ENCODE measurements at regions not wholly inside any gene's neighbourhood (a gene's known extent, or its start where the extent isn't known, plus 50 kb on each side); places are given as distances from the start of the nearest gene placed in this dataset.
"Not testable (repeated sequence)": the region's sequence is repeated elsewhere in the genome, so short reads cannot be mapped to it uniquely, and the experiment has no call there.

- Histone ChIP-seq H3K4me1 (no peaks in the 10 kb centered on the region), H3K4me3 (no peak overlapping the region), H3K36me3 (no peaks in the 10 kb centered on the region), H3K27me3 (no peaks in the 10 kb centered on the region), H3K27ac (replicated peaks in 1 of 4) (no peak overlapping the region), H3K9me3 (no peaks in the 10 kb centered on the region)
- intact Hi-C loops (cut with DNase I), result no loop called here
- no peak for TF ChIP-seq POLR2AphosphoS5 (IDR thresholded peaks at IDR 0.05)
- TF ChIP-seq POLR2A (IDR thresholded peaks at IDR 0.05; ENCODE audit: low read depth), result no peak
- no peak for TF ChIP-seq EP300 (IDR thresholded peaks at IDR 0.05)
- TF ChIP-seq CTCF (IDR thresholded peaks at IDR 0.05), result no peak
- 72% methylated on average over 4 of the region's 4 CpGs for WGBS
- no peak for DNase-seq (ENCODE audit: extremely low spot score)
Measured at GRCh38 chr5:12668564-12668963, 764.3 kb upstream of the CTNND2 start.

- intact Hi-C loops (cut with DNase I); DNase-seq (ENCODE audit: extremely low spot score); H3K27me3 ChIP-seq; H3K27ac ChIP-seq (replicated peaks in 1 of 4); H3K4me3 ChIP-seq; H3K9me3 ChIP-seq; H3K4me1 ChIP-seq; H3K36me3 ChIP-seq: not testable (repeated sequence)
- 88% methylated on average over 11 of the region's 12 CpGs for WGBS
Measured at GRCh38 chr5:12667818-12668217, 763.6 kb upstream of the CTNND2 start.

- H3K9me3 ChIP-seq; H3K36me3 ChIP-seq; H3K27me3 ChIP-seq; DNase-seq (ENCODE audit: extremely low spot score); H3K27ac ChIP-seq (replicated peaks in 1 of 4); H3K4me1 ChIP-seq; H3K4me3 ChIP-seq; intact Hi-C loops (cut with DNase I): not testable (repeated sequence)
- WGBS, result 89% methylated on average over 8 of the region's 13 CpGs
Measured at GRCh38 chr5:12665772-12666171, 761.5 kb upstream of the CTNND2 start.

- WGBS, result 81% methylated on average over 20 of the region's 20 CpGs
- H3K4me1 ChIP-seq, result no peaks in the 10 kb centered on the region
- intact Hi-C loops (cut with DNase I), result no loop called here
- H3K27ac ChIP-seq (replicated peaks in 1 of 4), result no peak overlapping the region
- H3K9me3 ChIP-seq, result peaks cover 0 to 6% (median 1%) of the 10 kb centered on the region in 4 donors
- no peaks in the 10 kb centered on the region for H3K27me3 ChIP-seq
- H3K4me3 ChIP-seq, result no peak overlapping the region
- no peak for DNase-seq (ENCODE audit: extremely low spot score)
- TF ChIP-seq CTCF (IDR thresholded peaks at IDR 0.05), result no peak
- no peak for TF ChIP-seq EP300 (IDR thresholded peaks at IDR 0.05)
- TF ChIP-seq POLR2AphosphoS5 (IDR thresholded peaks at IDR 0.05), result no peak
- TF ChIP-seq POLR2A (IDR thresholded peaks at IDR 0.05; ENCODE audit: low read depth), result no peak
- H3K36me3 ChIP-seq, result no peaks in the 10 kb centered on the region
Measured at GRCh38 chr5:12662545-12663314, 758.5 kb upstream of the CTNND2 start.

- intact Hi-C loops (cut with DNase I), result no loop called here
- no peak for TF ChIP-seq CTCF (IDR thresholded peaks at IDR 0.05)
- TF ChIP-seq POLR2AphosphoS5 (IDR thresholded peaks at IDR 0.05), result no peak
- TF ChIP-seq EP300 (IDR thresholded peaks at IDR 0.05), result no peak
- no peak for TF ChIP-seq POLR2A (IDR thresholded peaks at IDR 0.05; ENCODE audit: low read depth)
- DNase-seq (ENCODE audit: extremely low spot score), result no peak
Measured at GRCh38 chr5:12661617-12662370, 757.5 kb upstream of the CTNND2 start.

GRCh38 chr5:12660279-12661107, 756.2 kb upstream of the CTNND2 start:
- H3K36me3 ChIP-seq; H3K9me3 ChIP-seq; H3K27ac ChIP-seq (replicated peaks in 1 of 4); intact Hi-C loops (cut with DNase I); H3K27me3 ChIP-seq; H3K4me1 ChIP-seq; H3K4me3 ChIP-seq; DNase-seq (ENCODE audit: extremely low spot score): not testable (repeated sequence)
- WGBS, result 91% methylated on average over 24 of the region's 24 CpGs

More at GRCh38 chr5:12661617-12662370, 757.5 kb upstream of the CTNND2 start:
- no peak overlapping the region for H3K4me3 ChIP-seq
- no peaks in the 10 kb centered on the region for H3K4me1 ChIP-seq
- peaks cover 0 to 6% (median 1%) of the 10 kb centered on the region in 4 donors for H3K9me3 ChIP-seq
- no peaks in the 10 kb centered on the region for H3K27me3 ChIP-seq
- 92% methylated on average over 12 of the region's 33 CpGs for WGBS
- H3K27ac ChIP-seq (replicated peaks in 1 of 4), result no peak overlapping the region
- H3K36me3 ChIP-seq, result no peaks in the 10 kb centered on the region

Measured in esophagus muscularis mucosa (tissue), 4 donors.